ENCODE measurements at regions not wholly inside any gene's neighbourhood (a gene's known extent, or its start where the extent isn't known, plus 50 kb on each side); places are given as distances from the start of the nearest gene placed in this dataset.

- ATAC-seq (no peak), DNase-seq (peak in 1 of 2 donors; percentile 28)
- TF ChIP-seq CTCF (IDR thresholded peaks at IDR 0.05) = no peak
- Histone ChIP-seq H3K27me3 (ENCODE audit: insufficient read depth in 3 of 3, low read length in 2 of 3) (peaks cover 0 to 2% (median 0%) of the 10 kb centered on the region in 3 donors), H3K4me1 (no peaks in the 10 kb centered on the region), H3K4me3 (no peak overlapping the region), H3K27ac (no peak overlapping the region), H3K9me3 (peaks cover 4% of the 10 kb centered on the region), H3K36me3 (ENCODE audit: insufficient read depth in 1 of 2, low read depth in 1 of 2) (no peaks in the 10 kb centered on the region)
- intact Hi-C loops (cut with DNase I) = no loop called here
- WGBS, 3 donors = 62 to 64% (median 63%) methylated on average over 19 of the region's 19 CpGs
Observed at GRCh38 chr22:48594757-48595510, 1232.7 kb downstream of the BRD1 start.

GRCh38 chr22:48594016-48594756, 1233.5 kb downstream of the BRD1 start:
- peaks cover 0 to 2% (median 0%) of the 10 kb centered on the region in 3 donors for H3K27me3 ChIP-seq (ENCODE audit: insufficient read depth in 3 of 3, low read length in 2 of 3)
- H3K36me3 ChIP-seq (ENCODE audit: insufficient read depth in 1 of 2, low read depth in 1 of 2) = no peaks in the 10 kb centered on the region
- no peak overlapping the region for H3K27ac ChIP-seq
- peaks cover 4% of the 10 kb centered on the region for H3K9me3 ChIP-seq
- DNase-seq (peak in 1 of 2 donors; percentile 38), ATAC-seq (no peak)
- H3K4me3 ChIP-seq = no peak overlapping the region
- no peaks in the 10 kb centered on the region for H3K4me1 ChIP-seq
- intact Hi-C loops (cut with DNase I) = no loop called here
- TF ChIP-seq CTCF (IDR thresholded peaks at IDR 0.05) = no peak
- 72 to 76% (median 74%) methylated on average over 21 of the region's 21 CpGs for WGBS, 3 donors

- Histone ChIP-seq H3K27ac (no peak overlapping the region), H3K36me3 (ENCODE audit: insufficient read depth in 1 of 2, low read depth in 1 of 2) (no peaks in the 10 kb centered on the region), H3K27me3 (ENCODE audit: insufficient read depth in 3 of 3, low read length in 2 of 3) (peaks cover 0 to 2% (median 0%) of the 10 kb centered on the region in 3 donors), H3K9me3 (no peaks in the 10 kb centered on the region), H3K4me3 (no peak overlapping the region), H3K4me1 (no peaks in the 10 kb centered on the region)
- intact Hi-C loops (cut with DNase I) = no loop called here
- DNase-seq (no peak), ATAC-seq (no peak)
- WGBS, 3 donors = 86 to 93% (median 90%) methylated on average over 13 to 15 of the region's 15 CpGs
- TF ChIP-seq CTCF (IDR thresholded peaks at IDR 0.05) = no peak
Observed at GRCh38 chr22:48593551-48593950, 1234.1 kb downstream of the BRD1 start.

- DNase-seq = peak in 1 of 2 donors; percentile 26
- no peak for ATAC-seq
Observed at GRCh38 chr22:48592931-48593330, 1234.7 kb downstream of the BRD1 start.

More at GRCh38 chr22:48592931-48593330, 1234.7 kb downstream of the BRD1 start:
- no peak for TF ChIP-seq CTCF (IDR thresholded peaks at IDR 0.05)
- Histone ChIP-seq H3K4me3 (no peak overlapping the region), H3K9me3 (no peaks in the 10 kb centered on the region), H3K4me1 (no peaks in the 10 kb centered on the region), H3K36me3 (ENCODE audit: insufficient read depth in 1 of 2, low read depth in 1 of 2) (no peaks in the 10 kb centered on the region), H3K27me3 (ENCODE audit: insufficient read depth in 3 of 3, low read length in 2 of 3) (peaks cover 0 to 2% (median 0%) of the 10 kb centered on the region in 3 donors), H3K27ac (no peak overlapping the region)
- intact Hi-C loops (cut with DNase I) = no loop called here
- WGBS, 3 donors = 74 to 80% (median 80%) methylated on average over 17 of the region's 17 CpGs

Data from psoas muscle (tissue), 7 donors.